Heart left ventricle (tissue), 13 donors: ENCODE measurements at regions not wholly inside any gene's neighbourhood (a gene's known extent, or its start where the extent isn't known, plus 50 kb on each side); places are given as distances from the start of the nearest gene placed in this dataset.

Source experiments
- CTCF ChIP-seq, 12 donors: fragments of 200-600 bp; sonication (generic) in 4 of 12; IDR thresholded peaks; one replicate each; pipeline versions ENCODE4 v1.5.0 to v1.8.0; 2018 to 2022; ENCODE audit warnings: antibody characterized with exemption in 12 of 12, mild to moderate bottlenecking in 5 of 12
- POLR2A ChIP-seq, 2 donors: fragments of 450-650 bp; IDR thresholded peaks; one replicate each; pipeline ENCODE4 v1.6.1; 2017; ENCODE audit warnings: antibody characterized with exemption in 2 of 2, mild to moderate bottlenecking in 2 of 2, moderate library complexity in 2 of 2
- donor health status: ischemic (EF 13 %, LVEDD 7.1; RV severe dilation, severe dysfunction).
- donor health status: DM: no; HTN: yes; CAD: no.
- donor health status: DM: no; HTN: no; CAD: no.
- donor health status: ischemic (EF 25% LVEDD 6.9; RV normal size, moderate dysfunction).
- donor health status: ischemic (EF 25% LVEDD 5.7; RV mildly dilated, moderate dysfunction).
- donor health status: ischemic (EF 35%, LVEDD 5.7; RV mildly dilated, moderate dysfunction).
- donor health status: nonischemic (EF 11% LVEDD 7.7; RV severe dilation, severe dysfunction).
- donor health status: DM: yes; HTN: yes; CAD: no.
- donor health status: PGD.
- donor health status: ischemic (EF 29% LVEDD 5.4; RV normal size, mild dysfunction).
- donor health status: nonischemic (EF 23%, LVEDD 6.1; RV moderate dilation, normal function).

GRCh38 chr2:49737606-49738005 is 583.3 kb upstream of the FSHR start:
- TF ChIP-seq POLR2A (IDR thresholded peaks at IDR 0.05) (no peak), CTCF (IDR thresholded peaks at IDR 0.05) (no peak)
